ENCODE measurements at regions not wholly inside any gene's neighbourhood (a gene's known extent, or its start where the extent isn't known, plus 50 kb on each side); places are given as distances from the start of the nearest gene placed in this dataset.
"Not testable (repeated sequence)": the region's sequence is repeated elsewhere in the genome, so short reads cannot be mapped to it uniquely, and the experiment has no call there.

GRCh38 chr5:89638871-89639270 is 755.9 kb upstream of the MEF2C start:
- Histone ChIP-seq H2BK20ac (ENCODE audit: low read length) (no peak overlapping the region), H3K18ac (ENCODE audit: extremely low read depth, low read length) (no peak overlapping the region), H3K36me3 (ENCODE audit: control insufficient read depth in 2 of 4, insufficient read depth in 4 of 4, low read length in 3 of 4) (no peaks in the 10 kb centered on the region; a peak in 1 of 8 replicates), H2AK5ac (ENCODE audit: low read depth, low read length) (no peak overlapping the region), H4K8ac (ENCODE audit: extremely low read depth, insufficient read depth, low read length) (no peak overlapping the region), H2BK120ac (replicated peaks; ENCODE audit: low read depth, low read length) (no peak overlapping the region), H3K79me1 (ENCODE audit: low read depth, low read length) (no peaks in the 10 kb centered on the region), H3K4ac (replicated peaks; ENCODE audit: insufficient read length, low read depth, low read length) (no peak overlapping the region), H3K9me3 (ENCODE audit: insufficient read depth in 2 of 2, low read depth in 1 of 2, low read length in 1 of 2) (peaks cover 10 to 15% of the 10 kb centered on the region in 2 experiments), H3K9ac (replicated peaks in 1 of 4; ENCODE audit: extremely low read depth in 1 of 4, low read depth in 3 of 4, low read length in 3 of 4) (no peak overlapping the region), H4K5ac (ENCODE audit: insufficient read length, low read depth, low read length) (no peak overlapping the region), H3K27ac (ENCODE audit: low read depth, low read length) (no peak overlapping the region), H3K23ac (ENCODE audit: insufficient read length) (no peak overlapping the region), H3K79me2 (ENCODE audit: control insufficient read depth in 1 of 2, insufficient read depth in 2 of 2, low read length in 2 of 2) (no peaks in the 10 kb centered on the region), H4K91ac (replicated peaks; ENCODE audit: insufficient read length, low read length) (no peak overlapping the region), H4K20me1 (replicated peaks in 1 of 2; ENCODE audit: control insufficient read depth in 1 of 2, insufficient read depth in 2 of 2, low read length in 2 of 2) (no peaks in the 10 kb centered on the region), H2AFZ (ENCODE audit: low read length) (peak overlapping the region; percentile 4; the same call in 1 of the 2 replicates), H2BK5ac (ENCODE audit: low read depth, low read length) (no peak overlapping the region), H3K14ac (ENCODE audit: insufficient read length) (no peak overlapping the region), H3K27me3 (replicated peaks in 1 of 4; ENCODE audit: control insufficient read depth in 3 of 4, extremely low read depth in 1 of 4, insufficient read depth in 3 of 4, low read length in 3 of 4) (no peaks in the 10 kb centered on the region; a peak in 1 of 7 replicates), H2BK12ac (ENCODE audit: low read depth, low read length) (no peak overlapping the region), H3K4me2 (ENCODE audit: insufficient read depth in 1 of 2, low read depth in 2 of 2, low read length in 2 of 2) (no peak overlapping the region), H3K4me1 (replicated peaks in 1 of 4; ENCODE audit: control insufficient read depth in 3 of 4, insufficient read depth in 4 of 4, low read length in 3 of 4) (no peaks in the 10 kb centered on the region), H2BK15ac (ENCODE audit: low read length) (no peak overlapping the region), H3K23me2 (ENCODE audit: low read depth, low read length) (no peaks in the 10 kb centered on the region), H3K56ac (replicated peaks; ENCODE audit: insufficient read length, low read depth, low read length) (no peak overlapping the region), H3K4me3 (ENCODE audit: extremely low read depth in 1 of 4, insufficient read depth in 2 of 4, low read depth in 3 of 4, low read length in 4 of 4) (no peak overlapping the region)
- CTCF ChIA-PET (ENCODE audit: partially characterized antibody): no interaction called here
- DNase-seq (ENCODE audit: low read depth in 1 of 2, low spot score in 2 of 2) (no peak), FAIRE-seq (no peak)
- 88% methylated on average over 5 of the region's 5 CpGs; no CpG with 5 or more reads in 1 of the 2 experiments for WGBS, 2 experiments (ENCODE audit: extremely low coverage in 1 of 2, insufficient coverage in 1 of 2, insufficient read length in 1 of 2, insufficient replicate concordance in 2 of 2, low coverage in 1 of 2, low lambda C conversion rate in 2 of 2, missing lambda C conversion rate in 1 of 2)
- POLR2A ChIA-PET (ENCODE audit: partially characterized antibody): no interaction called here
- TF ChIP-seq HDAC2 (IDR thresholded peaks at IDR 0.05; ENCODE audit: borderline replicate concordance in 1 of 2, low read depth in 2 of 2, low read length in 2 of 2) (no peak), ZNF274 (IDR thresholded peaks at IDR 0.05; ENCODE audit: borderline replicate concordance, extremely low read depth, low read length) (peak; percentile 55; the same call in 1 of the 2 replicates)

DNA sequence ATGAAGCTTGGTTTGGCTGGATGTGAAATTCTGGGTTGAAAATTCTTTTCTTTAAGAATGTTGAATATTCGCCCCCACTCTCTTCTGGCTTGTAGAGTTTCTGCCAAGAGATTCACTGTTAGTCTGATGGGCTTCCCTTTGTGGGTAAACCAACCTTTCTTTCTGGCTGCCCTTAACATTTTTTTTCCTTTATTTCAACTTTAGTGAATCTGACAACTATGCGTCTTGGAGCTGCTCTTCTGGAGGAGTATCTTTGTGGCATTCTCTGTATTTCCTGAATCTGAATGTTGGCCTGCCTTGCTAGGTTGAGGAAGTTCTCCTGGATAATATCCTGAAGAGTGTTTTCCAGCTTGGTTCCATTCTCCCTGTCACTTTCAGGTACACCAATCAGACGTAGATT is 751.2 kb upstream of the MEF2C start:
- H3K79me2 ChIP-seq (ENCODE audit: control insufficient read depth in 1 of 2, insufficient read depth in 2 of 2, low read length in 2 of 2); H2BK120ac ChIP-seq (replicated peaks; ENCODE audit: low read depth, low read length); H3K27me3 ChIP-seq (replicated peaks in 1 of 4; ENCODE audit: control insufficient read depth in 3 of 4, extremely low read depth in 1 of 4, insufficient read depth in 3 of 4, low read length in 3 of 4); H4K5ac ChIP-seq (ENCODE audit: insufficient read length, low read depth, low read length); H4K20me1 ChIP-seq (replicated peaks in 1 of 2; ENCODE audit: control insufficient read depth in 1 of 2, insufficient read depth in 2 of 2, low read length in 2 of 2); H3K4me2 ChIP-seq (ENCODE audit: insufficient read depth in 1 of 2, low read depth in 2 of 2, low read length in 2 of 2); H2AFZ ChIP-seq (ENCODE audit: low read length); H3K36me3 ChIP-seq (ENCODE audit: control insufficient read depth in 2 of 4, insufficient read depth in 4 of 4, low read length in 3 of 4); H2BK5ac ChIP-seq (ENCODE audit: low read depth, low read length); H3K23me2 ChIP-seq (ENCODE audit: low read depth, low read length); H3K56ac ChIP-seq (replicated peaks; ENCODE audit: insufficient read length, low read depth, low read length); H3K27ac ChIP-seq (ENCODE audit: low read depth, low read length); H2BK15ac ChIP-seq (ENCODE audit: low read length); CTCF ChIA-PET (ENCODE audit: partially characterized antibody); H2AK5ac ChIP-seq (ENCODE audit: low read depth, low read length); H3K4me1 ChIP-seq (replicated peaks in 1 of 4; ENCODE audit: control insufficient read depth in 3 of 4, insufficient read depth in 4 of 4, low read length in 3 of 4); H4K91ac ChIP-seq (replicated peaks; ENCODE audit: insufficient read length, low read length); DNase-seq (ENCODE audit: low read depth in 1 of 2, low spot score in 2 of 2); H3K4ac ChIP-seq (replicated peaks; ENCODE audit: insufficient read length, low read depth, low read length); H2BK12ac ChIP-seq (ENCODE audit: low read depth, low read length); H2BK20ac ChIP-seq (ENCODE audit: low read length); H3K23ac ChIP-seq (ENCODE audit: insufficient read length); H3K79me1 ChIP-seq (ENCODE audit: low read depth, low read length); H3K18ac ChIP-seq (ENCODE audit: extremely low read depth, low read length); H3K4me3 ChIP-seq (ENCODE audit: extremely low read depth in 1 of 4, insufficient read depth in 2 of 4, low read depth in 3 of 4, low read length in 4 of 4); POLR2A ChIA-PET (ENCODE audit: partially characterized antibody); H3K9ac ChIP-seq (replicated peaks in 1 of 4; ENCODE audit: extremely low read depth in 1 of 4, low read depth in 3 of 4, low read length in 3 of 4); H4K8ac ChIP-seq (ENCODE audit: extremely low read depth, insufficient read depth, low read length); FAIRE-seq; H3K14ac ChIP-seq (ENCODE audit: insufficient read length): not testable (repeated sequence)
- 90% methylated on average over 2 of the region's 3 CpGs; no CpG with 5 or more reads in 1 of the 2 experiments for WGBS, 2 experiments (ENCODE audit: extremely low coverage in 1 of 2, insufficient coverage in 1 of 2, insufficient read length in 1 of 2, insufficient replicate concordance in 2 of 2, low coverage in 1 of 2, low lambda C conversion rate in 2 of 2, missing lambda C conversion rate in 1 of 2)
- H3K9me3 ChIP-seq (ENCODE audit: insufficient read depth in 2 of 2, low read depth in 1 of 2, low read length in 1 of 2): peaks cover 10 to 12% of the 10 kb centered on the region in 2 experiments
